WTC11 (cell line): ENCODE measurements at regions not wholly inside any gene's neighbourhood (a gene's known extent, or its start where the extent isn't known, plus 50 kb on each side); places are given as distances from the start of the nearest gene placed in this dataset.
A peak's percentile ranks its signal among the peaks of the same experiment; 100 is the strongest.
"Not testable (repeated sequence)": the region's sequence is repeated elsewhere in the genome, so short reads cannot be mapped to it uniquely, and the experiment has no call there.

Source experiments
- ATAC-seq: fragments of 200-7000 bp; cut with Tn5 transposase; 2 replicates; pipeline ENCODE4 v1.10.0; 2021; ENCODE audit warnings: mild to moderate bottlenecking, moderate library complexity
- CTCF ChIA-PET: fragments of 300-600 bp; sonication (Branson Sonifier 250); formaldehyde crosslinking; loops from one replicate; lab custom pipeline; 2021; ENCODE audit warnings: antibody characterized with exemption; lab: Charles Lee
- POLR2A ChIA-PET: fragments of 350-600 bp; sonication (Branson Sonifier 250); formaldehyde crosslinking; loops from one replicate; lab custom pipeline; 2021; ENCODE audit warnings: antibody characterized with exemption; lab: Charles Lee
- DNase-seq: peaks from one replicate; pipeline ENCODE4 v3.0.0; 2021; ENCODE audit warnings: low spot score
- H3K27ac Mint-ChIP-seq: 2 replicates; pipeline ENCODE4 v1.8.0; 2021; ENCODE audit warnings: mixed read lengths
- H3K27me3 Mint-ChIP-seq: 2 replicates; pipeline ENCODE4 v1.8.0; 2021; ENCODE audit warnings: low read depth, mild to moderate bottlenecking, moderate library complexity, mixed read lengths
- H3K36me3 Mint-ChIP-seq: 2 replicates; pipeline ENCODE4 v1.8.0; 2021; ENCODE audit warnings: mixed read lengths
- H3K4me1 Mint-ChIP-seq: 2 replicates; pipeline ENCODE4 v1.8.0; 2022; ENCODE audit warnings: mixed read lengths
- H3K4me3 Mint-ChIP-seq: 2 replicates; pipeline ENCODE4 v1.8.0; 2021; ENCODE audit warnings: mild to moderate bottlenecking, moderate library complexity, mixed read lengths
- H3K9me3 Mint-ChIP-seq: 2 replicates; pipeline ENCODE4 v1.8.0; 2021; ENCODE audit warnings: mixed read lengths
- E2F1 ChIP-seq: sonication (generic); formaldehyde crosslinking; IDR thresholded peaks from 2 replicates; pipeline ENCODE4 v1.8.0; 2022; ENCODE audit warnings: mild to moderate bottlenecking, missing genetic modification reagents
- ELF4 ChIP-seq: sonication (generic); formaldehyde crosslinking; IDR thresholded peaks from 2 replicates; pipeline ENCODE4 v1.8.1; 2022; ENCODE audit warnings: low read depth, mild to moderate bottlenecking, moderate library complexity, missing genetic modification reagents
- ETV6 ChIP-seq: sonication (generic); formaldehyde crosslinking; IDR thresholded peaks from 2 replicates; pipeline ENCODE4 v1.8.1; 2022; ENCODE audit warnings: mild to moderate bottlenecking, missing genetic modification reagents
- FOXJ3 ChIP-seq: sonication (generic); formaldehyde crosslinking; IDR thresholded peaks from 2 replicates; pipeline ENCODE4 v1.9.0; 2021; ENCODE audit warnings: missing genetic modification reagents, mild to moderate bottlenecking, borderline replicate concordance
- KAT7 ChIP-seq: sonication (generic); formaldehyde crosslinking; IDR thresholded peaks from 2 replicates; pipeline ENCODE4 v1.8.1; 2023; ENCODE audit warnings: missing genetic modification reagents, mild to moderate bottlenecking, borderline replicate concordance
- NFE2L1 ChIP-seq: sonication (generic); formaldehyde crosslinking; IDR thresholded peaks from 2 replicates; pipeline ENCODE4 v1.8.1; 2023; ENCODE audit warnings: missing genetic modification reagents
- NFYB ChIP-seq: sonication (generic); formaldehyde crosslinking; conservative IDR thresholded peaks from 2 replicates; pipeline ENCODE4 v1.8.0; 2022; ENCODE audit warnings: low read depth, missing genetic modification reagents
- NR1H2 ChIP-seq: sonication (generic); formaldehyde crosslinking; IDR thresholded peaks from 2 replicates; pipeline ENCODE4 v1.9.0; 2021; ENCODE audit warnings: mild to moderate bottlenecking, moderate library complexity, missing genetic modification reagents
- NR3C1 ChIP-seq: sonication (generic); formaldehyde crosslinking; conservative IDR thresholded peaks from 2 replicates; pipeline ENCODE4 v1.8.1; 2023; ENCODE audit warnings: low read depth, mild to moderate bottlenecking, missing genetic modification reagents
- PRRX2 ChIP-seq: fragments of 250-450 bp; sonication (Bioruptor Pico); IDR thresholded peaks from 2 replicates; pipeline ENCODE4 v1.8.0; 2021; ENCODE audit warnings: mild to moderate bottlenecking
- SMAD3 ChIP-seq: sonication (generic); formaldehyde crosslinking; IDR thresholded peaks from 2 replicates; pipeline ENCODE4 v1.8.0; 2022; ENCODE audit warnings: missing genetic modification reagents, mild to moderate bottlenecking, borderline replicate concordance
- TEAD4 ChIP-seq: sonication (generic); formaldehyde crosslinking; IDR thresholded peaks from 2 replicates; pipeline ENCODE4 v1.8.0; 2022; ENCODE audit warnings: mild to moderate bottlenecking, missing genetic modification reagents
- USF1 ChIP-seq: sonication (generic); formaldehyde crosslinking; IDR thresholded peaks from 2 replicates; pipeline ENCODE4 v1.8.0; 2022; ENCODE audit warnings: mild to moderate bottlenecking, missing genetic modification reagents
- TF ChIP-seq, protein P1 (sequence below): sonication (generic); formaldehyde crosslinking; IDR thresholded peaks from 2 replicates; pipeline ENCODE4 v1.8.0; 2023; ENCODE audit warnings: missing genetic modification reagents
- TF ChIP-seq, protein P2 (sequence below): sonication (generic); formaldehyde crosslinking; IDR thresholded peaks from 2 replicates; pipeline ENCODE4 v1.8.1; 2023; ENCODE audit warnings: mild to moderate bottlenecking, moderate library complexity, missing genetic modification reagents
- TF ChIP-seq, protein P3 (sequence below): sonication (generic); formaldehyde crosslinking; IDR thresholded peaks from 2 replicates; pipeline ENCODE4 v1.8.1; 2022; ENCODE audit warnings: low read depth, missing genetic modification reagents, borderline replicate concordance

GRCh38 chr7:152538346-152539189, 102.8 kb upstream of the KMT2C start:
- DNase-seq, H3K4me3 Mint-ChIP-seq, H3K36me3 Mint-ChIP-seq, POLR2A ChIA-PET, ATAC-seq, H3K27me3 Mint-ChIP-seq: not testable (repeated sequence)
- Mint-ChIP-seq H3K4me1 (peaks cover 20% of the 10 kb centered on the region), H3K27ac (0 out of 2 replicates have a peak overlapping the region, but pooled peaks have one; percentile 65), H3K9me3 (peaks cover 12% of the 10 kb centered on the region)
- CTCF ChIA-PET, result interaction anchor here (1.4 kb wide), 1 partner anchor 17 kb away, joined by 4 read pairs; no protein-coding TSS in a partner anchor
- peak; percentile 63 for TF ChIP-seq NFYB (CRISPR knock-in tag)

DNA sequence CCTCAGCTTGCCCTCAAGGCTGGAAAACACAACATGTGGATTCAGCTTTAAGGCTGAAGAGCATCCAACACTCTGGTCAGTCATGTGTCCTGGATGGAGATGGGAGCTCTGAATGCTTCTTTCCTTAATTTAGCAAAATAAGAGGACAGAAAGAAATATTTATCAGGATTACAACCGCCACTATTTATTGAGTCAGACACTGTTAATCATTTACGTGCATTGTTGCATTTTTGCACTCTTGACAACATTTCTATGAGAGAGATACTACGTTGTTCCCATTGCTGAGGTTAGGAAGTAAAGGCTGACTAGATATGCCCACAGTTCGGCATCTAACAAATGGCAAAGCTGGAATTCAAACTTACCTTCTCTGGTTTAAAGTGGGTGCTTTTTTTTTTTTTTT, 101.8 kb upstream of the KMT2C start:
- Mint-ChIP-seq H3K4me1 (peaks cover 16% of the 10 kb centered on the region), H3K4me3 (no peak overlapping the region), H3K27me3 (no peaks in the 10 kb centered on the region), H3K27ac (no peak overlapping the region), H3K36me3 (peaks cover 7% of the 10 kb centered on the region), H3K9me3 (peaks cover 8% of the 10 kb centered on the region; the same call in 1 of the 2 replicates)
- TF ChIP-seq KAT7 (CRISPR knock-in tag), result no peak
- TF ChIP-seq NR1H2 (CRISPR knock-in tag), result no peak
- POLR2A ChIA-PET, result no interaction called here
- no peak for ATAC-seq
- DNase-seq, result no peak
- CTCF ChIA-PET, result interaction anchor here (1.4 kb wide), 1 partner anchor 18 kb away, joined by 4 read pairs; no protein-coding TSS in a partner anchor

DNA sequence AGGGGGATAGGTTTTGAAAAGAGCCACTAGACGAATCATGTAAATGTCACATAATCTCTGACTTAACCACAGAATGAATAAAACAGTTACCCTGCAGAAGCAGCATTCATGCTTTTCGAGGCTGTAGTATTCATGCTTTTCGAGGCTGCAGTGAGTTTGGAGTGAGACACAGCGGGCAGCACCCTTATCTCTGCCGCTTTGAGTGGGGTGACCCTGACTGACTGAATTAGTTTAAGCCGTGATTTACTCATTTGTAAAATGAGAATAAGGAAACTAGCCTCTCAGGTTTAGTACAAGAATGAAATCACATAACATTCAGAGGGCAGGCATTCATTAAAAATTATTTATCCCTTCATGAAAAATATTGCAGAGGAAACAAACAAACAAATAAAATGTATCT, 92.8 kb upstream of the KMT2C start:
- Mint-ChIP-seq H3K9me3 (peaks cover 7% of the 10 kb centered on the region), H3K27ac (no peak overlapping the region), H3K4me1 (peaks cover 6% of the 10 kb centered on the region)
- no peak for DNase-seq
- ChIA-PET POLR2A (no interaction called here), CTCF (no interaction called here)
- TF ChIP-seq NFE2L1, result no peak
- TF ChIP-seq, protein P1, sequence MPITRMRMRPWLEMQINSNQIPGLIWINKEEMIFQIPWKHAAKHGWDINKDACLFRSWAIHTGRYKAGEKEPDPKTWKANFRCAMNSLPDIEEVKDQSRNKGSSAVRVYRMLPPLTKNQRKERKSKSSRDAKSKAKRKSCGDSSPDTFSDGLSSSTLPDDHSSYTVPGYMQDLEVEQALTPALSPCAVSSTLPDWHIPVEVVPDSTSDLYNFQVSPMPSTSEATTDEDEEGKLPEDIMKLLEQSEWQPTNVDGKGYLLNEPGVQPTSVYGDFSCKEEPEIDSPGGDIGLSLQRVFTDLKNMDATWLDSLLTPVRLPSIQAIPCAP (CRISPR knock-in tag), result no peak
- TF ChIP-seq ELF4, result no peak
- TF ChIP-seq FOXJ3, result no peak
- TF ChIP-seq PRRX2 (CRISPR knock-in tag), result no peak
- no peak for TF ChIP-seq ETV6
- TF ChIP-seq E2F1 (CRISPR knock-in tag), result no peak
- no peak for TF ChIP-seq SMAD3 (CRISPR knock-in tag)
- TF ChIP-seq, protein P2, sequence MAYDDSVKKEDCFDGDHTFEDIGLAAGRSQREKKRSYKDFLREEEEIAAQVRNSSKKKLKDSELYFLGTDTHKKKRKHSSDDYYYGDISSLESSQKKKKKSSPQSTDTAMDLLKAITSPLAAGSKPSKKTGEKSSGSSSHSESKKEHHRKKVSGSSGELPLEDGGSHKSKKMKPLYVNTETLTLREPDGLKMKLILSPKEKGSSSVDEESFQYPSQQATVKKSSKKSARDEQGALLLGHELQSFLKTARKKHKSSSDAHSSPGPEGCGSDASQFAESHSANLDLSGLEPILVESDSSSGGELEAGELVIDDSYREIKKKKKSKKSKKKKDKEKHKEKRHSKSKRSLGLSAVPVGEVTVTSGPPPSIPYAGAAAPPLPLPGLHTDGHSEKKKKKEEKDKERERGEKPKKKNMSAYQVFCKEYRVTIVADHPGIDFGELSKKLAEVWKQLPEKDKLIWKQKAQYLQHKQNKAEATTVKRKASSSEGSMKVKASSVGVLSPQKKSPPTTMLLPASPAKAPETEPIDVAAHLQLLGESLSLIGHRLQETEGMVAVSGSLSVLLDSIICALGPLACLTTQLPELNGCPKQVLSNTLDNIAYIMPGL, result no peak
- no peak for TF ChIP-seq NR3C1 (CRISPR knock-in tag)
- TF ChIP-seq, protein P3, sequence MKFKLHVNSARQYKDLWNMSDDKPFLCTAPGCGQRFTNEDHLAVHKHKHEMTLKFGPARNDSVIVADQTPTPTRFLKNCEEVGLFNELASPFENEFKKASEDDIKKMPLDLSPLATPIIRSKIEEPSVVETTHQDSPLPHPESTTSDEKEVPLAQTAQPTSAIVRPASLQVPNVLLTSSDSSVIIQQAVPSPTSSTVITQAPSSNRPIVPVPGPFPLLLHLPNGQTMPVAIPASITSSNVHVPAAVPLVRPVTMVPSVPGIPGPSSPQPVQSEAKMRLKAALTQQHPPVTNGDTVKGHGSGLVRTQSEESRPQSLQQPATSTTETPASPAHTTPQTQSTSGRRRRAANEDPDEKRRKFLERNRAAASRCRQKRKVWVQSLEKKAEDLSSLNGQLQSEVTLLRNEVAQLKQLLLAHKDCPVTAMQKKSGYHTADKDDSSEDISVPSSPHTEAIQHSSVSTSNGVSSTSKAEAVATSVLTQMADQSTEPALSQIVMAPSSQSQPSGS (CRISPR knock-in tag), result no peak
- no peak for TF ChIP-seq USF1 (CRISPR knock-in tag)
- TF ChIP-seq TEAD4, result no peak
- TF ChIP-seq, all 79 proteins: peak for 0
- ATAC-seq, result no peak
- H3K36me3 Mint-ChIP-seq, result no peaks in the 10 kb centered on the region
- no peaks in the 10 kb centered on the region; the same call in none of the 2 replicates for H3K27me3 Mint-ChIP-seq
- H3K4me3 Mint-ChIP-seq, result no peak overlapping the region
